Activated naive CD4-positive, alpha-beta T cell treated with anti-CD3 and anti-CD28 coated beads for 36 hours (primary cell): ENCODE measurements at regions not wholly inside any gene's neighbourhood (a gene's known extent, or its start where the extent isn't known, plus 50 kb on each side); places are given as distances from the start of the nearest gene placed in this dataset.
A peak's percentile ranks its signal among the peaks of the same experiment; 100 is the strongest.
"Not testable (repeated sequence)": the region's sequence is repeated elsewhere in the genome, so short reads cannot be mapped to it uniquely, and the experiment has no call there.

Source experiments
- CTCF ChIA-PET: fragments of 350-600 bp; sonication (Branson Sonifier 250); formaldehyde crosslinking; loops from one replicate; lab custom pipeline; 2021; ENCODE audit warnings: antibody characterized with exemption; lab: Charles Lee
- DNase-seq: peaks from one replicate; pipeline ENCODE4 v3.0.0-alpha.2; 2020
- H3K27ac Mint-ChIP-seq: one replicate; pipeline ENCODE4 v1.8.0; 2021; ENCODE audit warnings: mild to moderate bottlenecking, mixed read lengths
- H3K27me3 Mint-ChIP-seq: one replicate; pipeline ENCODE4 v1.8.0; 2021; ENCODE audit warnings: low read depth, mixed read lengths
- H3K36me3 Mint-ChIP-seq: one replicate; pipeline ENCODE4 v1.8.0; 2021; ENCODE audit warnings: low read depth, mixed read lengths
- H3K4me1 Mint-ChIP-seq: one replicate; pipeline ENCODE4 v1.8.0; 2021; ENCODE audit warnings: low read depth, mixed read lengths
- H3K4me3 Mint-ChIP-seq: one replicate; pipeline ENCODE4 v1.8.0; 2021; ENCODE audit warnings: mild to moderate bottlenecking, moderate library complexity, mixed read lengths
- H3K9me3 Mint-ChIP-seq: one replicate; pipeline ENCODE4 v1.8.0; 2021; ENCODE audit warnings: mixed read lengths
- intact Hi-C: fragments of 100-400 bp; cut with micrococcal nuclease; formaldehyde crosslinking; loops from one replicate; pipeline ENCODE4 v1.15.1; 2023

- H3K4me3 Mint-ChIP-seq, CTCF ChIA-PET, H3K27ac Mint-ChIP-seq, H3K36me3 Mint-ChIP-seq, H3K4me1 Mint-ChIP-seq, intact Hi-C loops, DNase-seq, H3K27me3 Mint-ChIP-seq, H3K9me3 Mint-ChIP-seq: not testable (repeated sequence)
These were observed 105.3 kb downstream of the NSUN5 start for GRCh38 chr7:73203312-73203711.

- intact Hi-C loops, H3K27ac Mint-ChIP-seq, H3K9me3 Mint-ChIP-seq, H3K36me3 Mint-ChIP-seq, H3K4me1 Mint-ChIP-seq, CTCF ChIA-PET, H3K4me3 Mint-ChIP-seq, H3K27me3 Mint-ChIP-seq, DNase-seq: not testable (repeated sequence)
These were observed 107.4 kb downstream of the NSUN5 start for GRCh38 chr7:73201264-73201663.

- H3K36me3 Mint-ChIP-seq, H3K27ac Mint-ChIP-seq, H3K4me1 Mint-ChIP-seq, H3K4me3 Mint-ChIP-seq, H3K27me3 Mint-ChIP-seq, H3K9me3 Mint-ChIP-seq, CTCF ChIA-PET, intact Hi-C loops, DNase-seq: not testable (repeated sequence)
These were observed 108.0 kb downstream of the NSUN5 start for GRCh38 chr7:73200518-73201099.

- H3K27me3 Mint-ChIP-seq, H3K4me1 Mint-ChIP-seq, CTCF ChIA-PET, H3K4me3 Mint-ChIP-seq, DNase-seq, intact Hi-C loops, H3K9me3 Mint-ChIP-seq, H3K36me3 Mint-ChIP-seq, H3K27ac Mint-ChIP-seq: not testable (repeated sequence)
These were observed 108.2 kb upstream of the SPDYE9 start for GRCh38 chr7:73193991-73194390.

- H3K9me3 Mint-ChIP-seq, H3K27me3 Mint-ChIP-seq, H3K4me3 Mint-ChIP-seq, H3K27ac Mint-ChIP-seq, H3K4me1 Mint-ChIP-seq, H3K36me3 Mint-ChIP-seq, DNase-seq, CTCF ChIA-PET, intact Hi-C loops: not testable (repeated sequence)
These were observed 104.8 kb upstream of the SPDYE9 start for GRCh38 chr7:73190483-73191155.

GRCh38 chr7:73188287-73188686, 102.4 kb upstream of the SPDYE9 start:
- not testable (repeated sequence) for H3K36me3 Mint-ChIP-seq, DNase-seq

GRCh38 chr7:73186589-73187309, 100.9 kb upstream of the SPDYE9 start:
- DNase-seq, H3K36me3 Mint-ChIP-seq, H3K27me3 Mint-ChIP-seq, intact Hi-C loops, H3K4me1 Mint-ChIP-seq, H3K27ac Mint-ChIP-seq, H3K9me3 Mint-ChIP-seq, CTCF ChIA-PET, H3K4me3 Mint-ChIP-seq: not testable (repeated sequence)

More at GRCh38 chr7:73188287-73188686, 102.4 kb upstream of the SPDYE9 start:
- intact Hi-C loops, H3K27me3 Mint-ChIP-seq, H3K4me1 Mint-ChIP-seq, H3K4me3 Mint-ChIP-seq, H3K27ac Mint-ChIP-seq, CTCF ChIA-PET, H3K9me3 Mint-ChIP-seq: not testable (repeated sequence)

GRCh38 chr7:73176813-73177212, 91.0 kb upstream of the SPDYE9 start:
- H3K9me3 Mint-ChIP-seq, H3K4me3 Mint-ChIP-seq, DNase-seq, intact Hi-C loops, H3K27ac Mint-ChIP-seq, H3K4me1 Mint-ChIP-seq, H3K27me3 Mint-ChIP-seq, H3K36me3 Mint-ChIP-seq, CTCF ChIA-PET: not testable (repeated sequence)

GRCh38 chr7:73175322-73175721, 89.5 kb upstream of the SPDYE9 start:
- H3K9me3 Mint-ChIP-seq, H3K27ac Mint-ChIP-seq, H3K4me3 Mint-ChIP-seq, DNase-seq, intact Hi-C loops, H3K36me3 Mint-ChIP-seq, H3K27me3 Mint-ChIP-seq, H3K4me1 Mint-ChIP-seq: not testable (repeated sequence)
- CTCF ChIA-PET: interaction anchor here (0.6 kb wide), 1 partner anchor 1824 kb away, joined by 3 read pairs; no protein-coding TSS in a partner anchor

- intact Hi-C loops, H3K4me3 Mint-ChIP-seq, H3K27me3 Mint-ChIP-seq, CTCF ChIA-PET, H3K27ac Mint-ChIP-seq, H3K9me3 Mint-ChIP-seq, H3K4me1 Mint-ChIP-seq, H3K36me3 Mint-ChIP-seq: not testable (repeated sequence)
- peak; percentile 3 for DNase-seq
These were observed 85.1 kb upstream of the SPDYE9 start for GRCh38 chr7:73170902-73171301.

- H3K27ac Mint-ChIP-seq: not testable (repeated sequence)
These were observed 84.6 kb upstream of the SPDYE9 start for GRCh38 chr7:73170415-73170814.

GRCh38 chr7:73166152-73166551, 80.3 kb upstream of the SPDYE9 start:
- H3K9me3 Mint-ChIP-seq, H3K4me3 Mint-ChIP-seq, CTCF ChIA-PET, intact Hi-C loops, H3K4me1 Mint-ChIP-seq, DNase-seq, H3K36me3 Mint-ChIP-seq, H3K27me3 Mint-ChIP-seq, H3K27ac Mint-ChIP-seq: not testable (repeated sequence)

More at GRCh38 chr7:73170415-73170814, 84.6 kb upstream of the SPDYE9 start:
- CTCF ChIA-PET, DNase-seq, H3K36me3 Mint-ChIP-seq, H3K9me3 Mint-ChIP-seq, H3K4me3 Mint-ChIP-seq, H3K27me3 Mint-ChIP-seq, H3K4me1 Mint-ChIP-seq, intact Hi-C loops: not testable (repeated sequence)

GRCh38 chr7:73162680-73163079, 76.8 kb upstream of the SPDYE9 start:
- H3K4me1 Mint-ChIP-seq, intact Hi-C loops, DNase-seq, H3K36me3 Mint-ChIP-seq, H3K27me3 Mint-ChIP-seq, CTCF ChIA-PET, H3K9me3 Mint-ChIP-seq, H3K27ac Mint-ChIP-seq, H3K4me3 Mint-ChIP-seq: not testable (repeated sequence)
